Erythroblast (primary cell): ENCODE measurements at regions not wholly inside any gene's neighbourhood (a gene's known extent, or its start where the extent isn't known, plus 50 kb on each side); places are given as distances from the start of the nearest gene placed in this dataset.

Experiments used
- GATA1 ChIP-seq: IDR thresholded peaks from 2 replicates; pipeline ENCODE4 v1.6.1; 2011; ENCODE audit warnings: low read depth, mild to moderate bottlenecking, control low read depth, low read length, moderate library complexity
- POLR2A ChIP-seq: IDR thresholded peaks from 2 replicates; pipeline ENCODE4 v1.6.1; 2011; ENCODE audit warnings: mild to moderate bottlenecking, low read length

DNA sequence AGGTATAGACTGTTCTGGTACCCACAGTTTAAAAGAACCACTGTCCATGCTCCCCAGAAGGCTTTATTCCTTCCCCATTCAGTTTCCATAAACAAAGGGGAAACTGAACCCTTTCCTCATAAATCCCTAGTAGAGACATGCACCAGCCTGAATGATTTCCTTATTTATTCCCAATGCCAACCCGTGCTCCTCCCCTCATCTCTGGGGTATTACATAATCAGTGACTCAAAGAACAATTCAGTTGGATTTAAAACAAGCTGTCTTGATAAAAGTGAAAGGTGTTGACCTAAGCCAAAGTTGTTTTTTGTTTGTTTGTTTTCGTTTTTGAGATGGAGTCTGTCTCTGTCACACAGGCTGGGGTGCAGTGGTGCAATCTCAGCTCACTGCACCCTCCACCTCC, 418.5 kb upstream of the CNTNAP5 start:
- TF ChIP-seq POLR2A (no peak), GATA1 (no peak)
